Testis (tissue), 2 donors: ENCODE measurements at regions not wholly inside any gene's neighbourhood (a gene's known extent, or its start where the extent isn't known, plus 50 kb on each side); places are given as distances from the start of the nearest gene placed in this dataset.

Experiments
- POLR2A ChIP-seq: fragments of 450-650 bp; IDR thresholded peaks from one replicate; pipeline ENCODE4 v1.6.1; 2017; ENCODE audit warnings: antibody characterized with exemption, mild to moderate bottlenecking, moderate library complexity
- TF ChIP-seq, protein P1 (sequence below), 3 experiments: fragments of 450-650 bp in 2 of 3; fragments of 200-600 bp in 1 of 3; sonication (generic) in 1 of 3; IDR thresholded peaks; one replicate each; pipeline ENCODE4 v1.5.1; 2016 to 2019; ENCODE audit warnings: antibody characterized with exemption in 3 of 3, mild to moderate bottlenecking in 2 of 3, moderate library complexity in 1 of 3

GRCh38 chr12:124637581-124637981 lies 70.2 kb upstream of the NCOR2 start:
- TF ChIP-seq, protein P1, sequence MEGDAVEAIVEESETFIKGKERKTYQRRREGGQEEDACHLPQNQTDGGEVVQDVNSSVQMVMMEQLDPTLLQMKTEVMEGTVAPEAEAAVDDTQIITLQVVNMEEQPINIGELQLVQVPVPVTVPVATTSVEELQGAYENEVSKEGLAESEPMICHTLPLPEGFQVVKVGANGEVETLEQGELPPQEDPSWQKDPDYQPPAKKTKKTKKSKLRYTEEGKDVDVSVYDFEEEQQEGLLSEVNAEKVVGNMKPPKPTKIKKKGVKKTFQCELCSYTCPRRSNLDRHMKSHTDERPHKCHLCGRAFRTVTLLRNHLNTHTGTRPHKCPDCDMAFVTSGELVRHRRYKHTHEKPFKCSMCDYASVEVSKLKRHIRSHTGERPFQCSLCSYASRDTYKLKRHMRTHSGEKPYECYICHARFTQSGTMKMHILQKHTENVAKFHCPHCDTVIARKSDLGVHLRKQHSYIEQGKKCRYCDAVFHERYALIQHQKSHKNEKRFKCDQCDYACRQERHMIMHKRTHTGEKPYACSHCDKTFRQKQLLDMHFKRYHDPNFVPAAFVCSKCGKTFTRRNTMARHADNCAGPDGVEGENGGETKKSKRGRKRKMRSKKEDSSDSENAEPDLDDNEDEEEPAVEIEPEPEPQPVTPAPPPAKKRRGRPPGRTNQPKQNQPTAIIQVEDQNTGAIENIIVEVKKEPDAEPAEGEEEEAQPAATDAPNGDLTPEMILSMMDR (IDR thresholded peaks at IDR 0.05): no peak
- TF ChIP-seq POLR2A: no peak
